CMK (cell line): ENCODE measurements at regions not wholly inside any gene's neighbourhood (a gene's known extent, or its start where the extent isn't known, plus 50 kb on each side); places are given as distances from the start of the nearest gene placed in this dataset.
"Not testable (repeated sequence)": the region's sequence is repeated elsewhere in the genome, so short reads cannot be mapped to it uniquely, and the experiment has no call there.

Source experiments
- DNase-seq: peaks from one replicate; pipeline ENCODE4 v3.0.0-alpha.2; 2010; ENCODE audit warnings: low read depth

GRCh38 chr4:189697675-189698245, 242.9 kb upstream of the FRG1 start:
- not testable (repeated sequence) for DNase-seq

DNA sequence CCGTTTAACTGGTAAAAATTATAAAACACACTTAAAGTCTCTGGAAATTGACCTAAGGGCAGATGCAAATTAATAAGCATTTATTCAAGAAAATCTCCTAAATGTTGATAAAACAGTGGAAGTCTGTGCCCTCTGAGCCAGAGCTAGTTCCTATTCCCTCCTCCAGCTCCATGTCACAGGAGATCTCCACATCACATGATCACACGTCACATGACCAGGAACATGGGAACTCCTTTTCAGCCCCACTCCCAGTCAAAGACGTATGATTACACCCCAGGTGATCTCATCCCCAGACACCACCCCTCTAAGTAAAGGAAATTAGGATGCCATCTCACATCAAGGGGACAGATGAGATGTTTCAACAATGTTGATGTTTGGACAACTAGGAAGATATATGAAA, 237.7 kb upstream of the FRG1 start:
- not testable (repeated sequence) for DNase-seq

DNA sequence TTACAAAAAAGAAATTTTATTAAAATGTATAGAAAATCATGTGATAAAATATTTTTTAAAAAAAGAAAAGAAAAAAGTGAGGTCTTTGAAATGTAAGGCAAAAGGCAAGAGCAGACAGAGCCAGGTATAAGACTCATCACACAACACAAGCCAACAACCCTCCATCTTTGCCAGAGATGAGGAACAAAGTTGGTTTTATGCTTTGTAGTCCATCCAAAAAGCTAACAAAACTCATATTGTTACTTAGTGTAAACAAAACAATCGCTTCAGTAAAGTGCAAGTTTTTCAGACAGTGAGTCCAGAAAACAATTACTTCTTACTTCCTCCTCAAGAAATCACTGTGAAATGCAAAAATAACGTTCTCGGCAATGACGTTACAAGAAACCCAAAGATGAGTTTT, 233.9 kb upstream of the FRG1 start:
- DNase-seq: not testable (repeated sequence)

DNA sequence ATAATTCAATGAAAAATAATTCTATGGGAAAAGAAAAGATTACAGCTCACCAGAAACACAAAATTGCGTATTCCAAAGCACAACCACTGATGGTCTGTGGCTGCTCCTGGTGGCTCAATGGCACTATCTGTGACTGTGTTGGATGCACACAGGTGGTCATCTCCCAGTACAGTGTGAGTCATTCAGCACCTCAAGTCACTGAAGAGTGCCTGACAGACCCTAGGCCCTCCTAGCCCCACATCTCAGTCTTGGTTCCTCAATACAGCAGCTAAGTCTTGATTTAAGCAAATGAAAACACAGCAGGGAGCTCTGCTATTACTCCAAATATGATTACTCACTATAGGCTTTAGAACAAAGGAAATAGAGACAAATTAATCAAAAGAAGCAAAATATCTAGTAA, 233.4 kb upstream of the FRG1 start:
- not testable (repeated sequence) for DNase-seq

DNA sequence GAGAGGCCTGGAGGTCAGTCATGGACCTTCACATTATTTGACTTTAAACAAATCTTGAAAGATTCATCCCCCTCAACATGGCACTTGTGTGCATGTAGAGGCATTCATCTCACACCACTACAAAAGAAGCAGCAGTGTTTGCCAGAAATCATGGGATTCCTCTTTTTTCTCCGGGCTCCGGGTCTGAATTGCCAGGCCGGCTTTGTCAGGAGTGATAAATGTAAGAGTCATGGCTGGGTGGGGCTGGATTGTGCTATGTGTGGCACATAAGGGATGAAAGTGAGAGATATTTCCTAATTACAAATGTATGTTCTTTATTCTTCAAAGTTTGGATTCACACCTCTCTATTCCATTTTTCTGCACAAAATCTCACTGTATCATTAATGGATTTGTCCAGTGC, 228.7 kb upstream of the FRG1 start:
- not testable (repeated sequence) for DNase-seq

- not testable (repeated sequence) for DNase-seq
Observed at GRCh38 chr4:189721016-189721993, 219.4 kb upstream of the FRG1 start.

DNA sequence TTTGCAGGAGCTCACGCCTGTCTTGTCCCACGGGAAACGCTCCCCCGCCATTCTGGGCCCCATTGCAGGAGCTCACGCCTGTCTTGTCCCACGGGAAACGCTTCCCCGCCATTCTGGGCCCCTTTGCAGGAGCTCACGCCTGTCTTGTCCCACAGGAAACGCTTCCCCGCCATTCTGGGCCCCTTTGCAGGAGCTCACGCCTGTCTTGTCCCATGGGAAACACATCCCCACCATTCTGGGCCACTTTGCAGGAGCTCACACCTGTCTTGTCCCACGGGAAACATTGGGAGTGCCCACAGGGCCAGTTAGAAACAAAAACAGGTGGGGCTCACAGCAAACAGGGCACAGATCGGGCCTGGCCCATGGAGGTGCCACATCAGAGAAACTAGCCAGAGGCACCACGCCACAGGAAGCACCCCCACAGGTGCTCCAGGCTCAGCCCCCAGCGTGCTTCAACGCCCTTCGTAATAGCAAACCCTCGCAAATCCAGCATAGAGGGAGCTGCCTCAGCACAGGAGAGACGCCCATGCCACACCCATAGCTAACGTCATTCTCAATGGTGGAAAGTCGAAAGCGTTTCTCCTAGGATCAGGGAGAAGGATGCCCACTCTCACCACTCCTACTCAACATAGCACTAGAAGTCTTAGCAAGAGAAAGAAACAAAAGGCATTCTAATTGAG, 218.2 kb upstream of the FRG1 start:
- not testable (repeated sequence) for DNase-seq

DNA sequence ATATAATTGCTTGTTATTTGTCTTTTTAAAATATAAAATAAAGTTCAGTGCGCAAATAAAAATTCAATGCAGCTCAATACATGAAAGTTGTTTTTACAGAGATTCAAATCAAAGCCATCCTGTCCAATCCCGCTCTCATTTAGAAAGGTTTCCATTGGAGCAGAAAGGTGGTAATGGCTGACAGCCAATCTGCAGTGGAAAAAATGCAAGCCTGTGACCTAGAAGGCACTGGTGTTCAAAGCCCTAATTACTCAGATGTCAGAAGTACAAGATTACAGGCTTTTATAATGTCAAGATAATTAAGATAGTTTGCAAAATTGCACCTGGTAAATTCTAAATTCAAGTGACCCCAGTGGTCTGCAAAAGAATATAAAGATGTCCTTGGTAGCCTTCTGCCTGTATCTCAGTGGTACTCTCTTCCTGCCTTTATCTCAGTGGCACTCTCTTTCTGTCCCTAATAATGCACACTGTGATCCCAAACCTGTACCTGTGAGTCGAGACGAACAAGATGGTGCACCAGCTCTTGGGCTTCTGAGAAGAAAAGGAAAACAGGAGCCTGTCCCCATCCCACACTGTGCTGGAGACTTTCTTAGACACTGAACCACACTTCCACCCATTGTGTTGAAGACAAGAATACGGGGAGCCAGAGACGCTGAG, 212.6 kb upstream of the FRG1 start:
- DNase-seq: not testable (repeated sequence)

DNA sequence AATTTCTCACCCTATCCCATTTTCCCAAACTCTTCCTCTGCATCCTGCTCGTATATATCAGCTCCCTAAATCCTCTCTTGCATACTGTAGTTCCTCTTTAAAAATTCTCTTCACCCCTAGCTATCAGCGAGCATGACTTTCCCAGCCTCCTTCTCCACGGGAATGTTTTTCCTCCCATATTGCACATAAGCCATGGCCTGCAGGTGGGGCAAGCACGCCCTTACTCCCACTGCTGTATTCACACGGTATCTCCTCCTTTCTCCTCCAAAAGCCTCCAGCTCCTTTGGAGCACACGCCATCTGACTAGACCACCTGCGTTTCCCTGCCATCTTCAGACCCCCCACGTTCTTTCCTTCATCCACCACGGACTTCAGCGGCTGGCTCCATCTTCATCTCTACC, 208.7 kb upstream of the FRG1 start:
- not testable (repeated sequence) for DNase-seq

GRCh38 chr4:189733507-189733906, 207.2 kb upstream of the FRG1 start:
- not testable (repeated sequence) for DNase-seq

GRCh38 chr4:189734648-189735267, 205.9 kb upstream of the FRG1 start:
- not testable (repeated sequence) for DNase-seq

DNA sequence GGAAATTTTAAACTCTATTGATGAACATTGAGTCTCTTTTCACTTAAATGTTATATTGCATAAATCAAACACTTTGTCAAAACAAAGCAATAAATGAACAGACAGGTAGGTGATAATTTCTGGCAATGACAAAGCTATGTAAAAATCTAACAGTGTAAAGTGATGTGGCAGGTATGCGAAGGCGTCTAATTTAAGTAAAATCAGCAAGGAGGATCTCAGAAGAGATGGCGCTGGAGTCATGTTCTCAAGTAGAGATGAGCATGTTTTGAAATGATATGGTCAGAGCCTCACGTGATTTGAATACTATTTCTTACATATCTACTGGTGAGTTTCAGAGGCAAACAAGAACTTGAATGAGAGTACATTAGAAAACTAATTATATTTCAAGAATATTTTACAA, 204.0 kb upstream of the FRG1 start:
- DNase-seq: not testable (repeated sequence)

DNA sequence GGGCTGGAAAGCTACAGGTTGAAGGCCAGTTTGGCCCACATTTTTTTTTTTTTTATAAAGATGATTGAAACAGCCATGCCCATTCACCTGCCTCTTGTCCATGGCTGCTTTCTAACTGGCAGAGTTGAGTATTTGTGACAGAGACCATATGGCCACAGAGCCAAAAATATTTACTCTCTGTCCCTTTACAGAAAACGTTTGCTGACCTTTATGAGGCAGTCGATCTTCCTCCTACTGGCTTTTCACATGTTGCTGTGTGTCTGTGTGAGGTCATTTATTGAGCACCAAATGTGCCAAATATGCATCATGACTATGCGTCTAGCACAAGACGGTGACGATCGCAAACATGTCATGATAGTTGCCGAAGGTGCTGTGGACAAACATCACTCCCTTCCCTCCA, 200.6 kb upstream of the FRG1 start:
- not testable (repeated sequence) for DNase-seq

GRCh38 chr4:189740873-189741272, 199.8 kb upstream of the FRG1 start:
- DNase-seq: no peak

- not testable (repeated sequence) for DNase-seq
Observed at GRCh38 chr4:189753092-189753491, 187.6 kb upstream of the FRG1 start.

DNA sequence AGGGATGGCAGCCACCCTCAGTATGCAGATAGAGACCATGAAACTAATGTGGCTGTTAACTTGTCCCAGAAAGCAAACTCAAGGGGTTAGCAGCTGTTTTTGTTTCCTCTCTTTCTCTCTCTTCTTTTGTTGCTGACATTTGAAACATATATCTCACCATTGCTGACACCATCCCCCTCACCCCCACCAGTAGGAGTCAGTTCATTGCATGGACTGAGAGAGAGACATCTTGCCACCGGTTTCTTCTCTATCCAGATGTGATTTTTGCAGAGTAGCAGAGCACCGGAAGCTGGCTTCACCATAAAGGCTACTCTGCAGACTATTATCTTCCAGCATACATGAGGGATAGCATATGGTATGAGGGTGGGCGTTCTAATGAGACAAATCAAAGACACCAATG, 177.1 kb upstream of the FRG1 start:
- DNase-seq: no peak

DNA sequence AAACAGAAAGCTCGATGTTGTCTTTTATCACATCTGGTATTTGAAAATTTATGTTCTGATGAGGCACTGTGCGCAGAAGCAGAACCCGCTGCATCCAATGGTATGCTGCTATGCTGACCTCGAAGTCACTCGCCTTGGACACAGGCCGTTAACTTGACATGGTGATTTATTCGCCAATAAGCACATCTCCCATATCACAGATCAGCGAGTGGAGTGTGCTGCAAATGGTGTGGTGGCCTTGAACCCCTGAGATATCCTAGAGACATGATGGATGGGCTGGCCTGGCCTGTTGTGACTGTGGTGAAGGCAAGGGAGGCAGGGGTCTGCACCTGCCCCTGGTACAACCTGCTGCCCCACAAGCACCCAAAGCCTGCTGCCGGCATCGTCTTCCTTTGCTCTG, 175.4 kb upstream of the FRG1 start:
- DNase-seq: no peak

DNA sequence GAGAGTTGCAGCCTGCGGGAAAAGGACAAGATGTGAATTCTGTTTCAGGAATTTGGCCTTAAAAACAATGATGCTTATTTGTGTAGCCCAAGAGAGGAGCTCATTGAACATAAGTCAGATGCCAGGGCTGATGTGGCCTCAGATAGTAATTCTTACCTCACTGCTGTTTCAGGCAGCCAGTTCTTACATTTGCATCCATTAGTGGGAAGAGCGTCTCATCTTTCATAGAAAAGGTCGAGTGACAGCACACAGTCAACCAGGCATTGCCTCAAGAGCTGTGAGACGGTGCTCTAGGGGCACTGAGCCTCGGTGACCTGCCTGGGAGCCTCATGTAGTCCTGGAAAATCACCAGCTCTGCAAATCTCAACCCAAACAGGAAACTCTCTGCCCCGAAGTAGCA, 174.9 kb upstream of the FRG1 start:
- DNase-seq: no peak

- DNase-seq: no peak
Observed at GRCh38 chr4:189767941-189768340, 172.7 kb upstream of the FRG1 start.

DNA sequence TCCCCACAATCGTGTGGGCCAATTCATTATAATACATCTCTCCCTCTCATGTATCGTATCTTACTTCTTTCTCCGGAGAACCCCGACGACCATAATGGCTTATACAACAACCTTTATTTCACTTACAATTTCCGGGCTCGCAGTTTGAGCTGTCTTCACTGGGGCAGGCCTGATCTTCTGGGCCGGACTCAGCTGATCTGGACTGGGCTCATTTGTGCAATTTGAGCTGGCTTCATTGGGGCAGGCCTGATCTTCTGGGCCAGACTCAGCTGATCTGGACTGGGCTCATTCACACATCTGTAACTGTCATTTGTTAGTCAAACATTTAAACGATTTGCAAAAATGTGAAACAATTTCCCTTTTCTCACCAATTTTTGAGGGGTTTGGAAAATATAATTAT, 171.5 kb upstream of the FRG1 start:
- DNase-seq: no peak

- DNase-seq: no peak
Observed at GRCh38 chr4:189771696-189772361, 168.8 kb upstream of the FRG1 start.
